ENCODE measurements at regions not wholly inside any gene's neighbourhood (a gene's known extent, or its start where the extent isn't known, plus 50 kb on each side); places are given as distances from the start of the nearest gene placed in this dataset.

- Histone ChIP-seq H3K4me3 (ENCODE audit: low read length) (no peak overlapping the region), H3K4me1 (ENCODE audit: low read length) (peaks cover 16% of the 10 kb centered on the region), H3K36me3 (replicated peaks; ENCODE audit: low read depth, low read length) (no peaks in the 10 kb centered on the region), H3K9me3 (ENCODE audit: insufficient read depth, low read length) (no peaks in the 10 kb centered on the region; the same call in 1 of the 2 replicates), H3K27me3 (ENCODE audit: low read depth, low read length) (no peaks in the 10 kb centered on the region), H2AFZ (ENCODE audit: low read depth, low read length) (no peak overlapping the region), H3K27ac (ENCODE audit: low read length) (no peak overlapping the region), H3K4me2 (ENCODE audit: low read length) (no peak overlapping the region), H3K79me2 (ENCODE audit: low read length) (no peaks in the 10 kb centered on the region), H3K9ac (ENCODE audit: low read length) (no peak overlapping the region), H4K20me1 (ENCODE audit: insufficient read depth, low read length) (no peaks in the 10 kb centered on the region)
- TF ChIP-seq EZH2phosphoT487 (IDR thresholded peaks at IDR 0.05; ENCODE audit: low read depth), result no peak
- TF ChIP-seq CTCF (IDR thresholded peaks at IDR 0.05; ENCODE audit: low read depth, low read length), result no peak
Measured at GRCh38 chr9:79037338-79037737, 534.4 kb upstream of the TLE4 start.

- H3K4me1 ChIP-seq (ENCODE audit: low read length), result peaks cover 6% of the 10 kb centered on the region
- H3K36me3 ChIP-seq (replicated peaks; ENCODE audit: low read depth, low read length), result no peaks in the 10 kb centered on the region
- no peaks in the 10 kb centered on the region; the same call in 1 of the 2 replicates for H3K9me3 ChIP-seq (ENCODE audit: insufficient read depth, low read length)
- no peaks in the 10 kb centered on the region for H3K27me3 ChIP-seq (ENCODE audit: low read depth, low read length)
- H2AFZ ChIP-seq (ENCODE audit: low read depth, low read length), result no peak overlapping the region
- no peak overlapping the region for H3K9ac ChIP-seq (ENCODE audit: low read length)
- H3K27ac ChIP-seq (ENCODE audit: low read length), result no peak overlapping the region
- H3K4me3 ChIP-seq (ENCODE audit: low read length), result no peak overlapping the region
- no peak overlapping the region for H3K4me2 ChIP-seq (ENCODE audit: low read length)
- no peaks in the 10 kb centered on the region for H3K79me2 ChIP-seq (ENCODE audit: low read length)
- H4K20me1 ChIP-seq (ENCODE audit: insufficient read depth, low read length), result no peaks in the 10 kb centered on the region
- no peak for TF ChIP-seq CTCF (IDR thresholded peaks at IDR 0.05; ENCODE audit: low read depth, low read length)
- TF ChIP-seq EZH2phosphoT487 (IDR thresholded peaks at IDR 0.05; ENCODE audit: low read depth), result no peak
Measured at GRCh38 chr9:79040671-79041070, 531.1 kb upstream of the TLE4 start.

- Histone ChIP-seq H3K27me3 (ENCODE audit: low read depth, low read length) (no peaks in the 10 kb centered on the region), H3K9me3 (ENCODE audit: insufficient read depth, low read length) (no peaks in the 10 kb centered on the region), H3K9ac (ENCODE audit: low read length) (no peak overlapping the region), H3K4me1 (ENCODE audit: low read length) (peaks cover 6% of the 10 kb centered on the region), H3K36me3 (replicated peaks; ENCODE audit: low read depth, low read length) (no peaks in the 10 kb centered on the region), H3K27ac (ENCODE audit: low read length) (no peak overlapping the region), H4K20me1 (ENCODE audit: insufficient read depth, low read length) (no peaks in the 10 kb centered on the region), H3K4me2 (ENCODE audit: low read length) (no peak overlapping the region), H3K79me2 (ENCODE audit: low read length) (no peaks in the 10 kb centered on the region), H2AFZ (ENCODE audit: low read depth, low read length) (no peak overlapping the region), H3K4me3 (ENCODE audit: low read length) (no peak overlapping the region)
- TF ChIP-seq CTCF (IDR thresholded peaks at IDR 0.05; ENCODE audit: low read depth, low read length), result no peak
- no peak for TF ChIP-seq EZH2phosphoT487 (IDR thresholded peaks at IDR 0.05; ENCODE audit: low read depth)
Measured at GRCh38 chr9:79041266-79041665, 530.5 kb upstream of the TLE4 start.

- Histone ChIP-seq H3K9ac (ENCODE audit: low read length) (no peak overlapping the region), H4K20me1 (ENCODE audit: insufficient read depth, low read length) (no peaks in the 10 kb centered on the region), H3K36me3 (replicated peaks; ENCODE audit: low read depth, low read length) (no peaks in the 10 kb centered on the region), H3K9me3 (ENCODE audit: insufficient read depth, low read length) (no peaks in the 10 kb centered on the region), H3K79me2 (ENCODE audit: low read length) (no peaks in the 10 kb centered on the region), H3K4me2 (ENCODE audit: low read length) (no peak overlapping the region), H3K27me3 (ENCODE audit: low read depth, low read length) (no peaks in the 10 kb centered on the region), H3K4me1 (ENCODE audit: low read length) (peaks cover 6% of the 10 kb centered on the region), H3K27ac (ENCODE audit: low read length) (no peak overlapping the region), H2AFZ (ENCODE audit: low read depth, low read length) (no peak overlapping the region), H3K4me3 (ENCODE audit: low read length) (no peak overlapping the region)
- no peak for TF ChIP-seq EZH2phosphoT487 (IDR thresholded peaks at IDR 0.05; ENCODE audit: low read depth)
- no peak for TF ChIP-seq CTCF (IDR thresholded peaks at IDR 0.05; ENCODE audit: low read depth, low read length)
Measured at GRCh38 chr9:79043916-79044315, 527.8 kb upstream of the TLE4 start.
